Natural killer cell treated with Interleukin-12 subunit alpha and Interleukin-12 subunit beta and Interleukin-15 and Interleukin-18, amount 100 ng/mL, for 72 hours (primary cell): ENCODE measurements at regions not wholly inside any gene's neighbourhood (a gene's known extent, or its start where the extent isn't known, plus 50 kb on each side); places are given as distances from the start of the nearest gene placed in this dataset.

Experiments
- ATAC-seq, 2 donors: fragments of 150-1000 bp; cut with Tn5 transposase in 1 of 2; sonication (Bioruptor Pico), chemical (Tn5 transposase) in 1 of 2; 2 replicates each; pipeline ENCODE4 v1.10.0; 2021
- DNase-seq: peaks from one replicate; pipeline ENCODE4 v3.0.0; 2022; ENCODE audit warnings: low spot score
- H3K27ac Mint-ChIP-seq, 2 donors: 1 replicate in 1 of 2; 2 replicates in 1 of 2; pipeline ENCODE4 v1.8.0; 2022; ENCODE audit warnings: mixed read lengths in 2 of 2, mild to moderate bottlenecking in 1 of 2, moderate library complexity in 1 of 2
- H3K27me3 Mint-ChIP-seq, 2 donors: 1 replicate in 1 of 2; 2 replicates in 1 of 2; pipeline ENCODE4 v1.8.0; 2022; ENCODE audit warnings: mixed read lengths in 2 of 2
- H3K36me3 Mint-ChIP-seq: one replicate; pipeline ENCODE4 v1.8.0; 2022; ENCODE audit warnings: mixed read lengths
- H3K4me1 Mint-ChIP-seq, 2 donors: 1 replicate in 1 of 2; 2 replicates in 1 of 2; pipeline ENCODE4 v1.8.0; 2022; ENCODE audit warnings: low read depth in 2 of 2, mixed read lengths in 2 of 2, mild to moderate bottlenecking in 1 of 2
- H3K4me3 Mint-ChIP-seq: one replicate; pipeline ENCODE4 v1.8.0; 2022; ENCODE audit warnings: mixed read lengths
- H3K9me3 Mint-ChIP-seq: 2 replicates; pipeline ENCODE4 v1.8.0; 2022; ENCODE audit warnings: mixed read lengths

- no peaks in the 10 kb centered on the region for H3K36me3 Mint-ChIP-seq
These were observed 240.8 kb downstream of the DACT1 start for GRCh38 chr14:58878439-58879139.

DNA sequence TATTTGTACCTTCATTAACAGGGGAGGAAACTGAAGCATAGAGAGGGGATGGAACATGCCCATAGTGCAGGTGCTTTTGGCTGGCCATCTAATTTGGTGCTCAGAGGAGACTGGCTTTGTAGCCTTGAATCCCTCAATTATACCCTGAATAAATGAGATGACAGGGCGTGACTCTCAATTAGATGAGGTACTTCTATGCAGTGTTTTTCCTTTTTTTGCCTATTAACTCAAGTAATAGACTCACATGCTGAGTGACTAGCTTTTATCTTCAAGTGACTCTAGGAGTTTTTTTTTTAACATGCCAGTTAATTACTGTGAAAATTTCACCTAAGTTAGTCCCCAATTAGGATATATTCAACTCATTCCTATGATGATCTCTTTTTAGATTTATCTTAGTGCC is 243.7 kb downstream of the DACT1 start:
- no peaks in the 10 kb centered on the region for H3K4me1 Mint-ChIP-seq
- no peaks in the 10 kb centered on the region for H3K27me3 Mint-ChIP-seq
- ATAC-seq (no peak), DNase-seq (no peak)
- H3K9me3 Mint-ChIP-seq: peaks cover 10% of the 10 kb centered on the region
- H3K36me3 Mint-ChIP-seq: no peaks in the 10 kb centered on the region
- no peak overlapping the region for H3K4me3 Mint-ChIP-seq
- H3K27ac Mint-ChIP-seq: no peak overlapping the region

More at GRCh38 chr14:58878439-58879139, 240.8 kb downstream of the DACT1 start:
- no peaks in the 10 kb centered on the region for H3K4me1 Mint-ChIP-seq
- H3K27me3 Mint-ChIP-seq: no peaks in the 10 kb centered on the region
- ATAC-seq (no peak), DNase-seq (no peak)
- peaks cover 10% of the 10 kb centered on the region for H3K9me3 Mint-ChIP-seq
- H3K4me3 Mint-ChIP-seq: no peak overlapping the region
- no peak overlapping the region for H3K27ac Mint-ChIP-seq

- ATAC-seq: no peak
- Mint-ChIP-seq H3K36me3 (no peaks in the 10 kb centered on the region), H3K27ac (no peak overlapping the region), H3K9me3 (peaks cover 9% of the 10 kb centered on the region), H3K27me3 (no peaks in the 10 kb centered on the region), H3K4me1 (no peaks in the 10 kb centered on the region), H3K4me3 (no peak overlapping the region)
- DNase-seq: no peak
These were observed 244.8 kb downstream of the DACT1 start for GRCh38 chr14:58882577-58883018.

DNA sequence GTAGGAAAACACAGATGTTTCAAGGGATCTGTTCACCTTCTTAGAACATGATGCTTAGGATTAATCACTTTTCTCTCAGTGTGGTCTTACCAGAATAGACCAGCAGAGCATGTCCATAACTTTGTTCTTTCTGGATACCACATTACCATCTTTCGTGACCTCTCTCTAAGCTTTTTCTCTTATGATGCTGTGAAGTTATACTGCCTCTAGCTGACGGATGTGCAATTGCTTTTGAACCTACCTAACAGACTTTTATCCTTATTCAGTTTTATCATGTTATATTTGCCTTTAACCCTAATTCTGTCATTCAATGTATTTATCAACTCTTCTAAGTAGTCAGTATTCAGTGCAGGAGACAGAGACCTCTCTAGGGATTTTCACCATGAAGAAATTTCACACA is 246.7 kb downstream of the DACT1 start:
- H3K27ac Mint-ChIP-seq: no peak overlapping the region
- H3K27me3 Mint-ChIP-seq: no peaks in the 10 kb centered on the region
- DNase-seq (no peak), ATAC-seq (no peak)
- peaks cover 5% of the 10 kb centered on the region for H3K9me3 Mint-ChIP-seq
- no peaks in the 10 kb centered on the region for H3K36me3 Mint-ChIP-seq
- H3K4me3 Mint-ChIP-seq: no peak overlapping the region
- H3K4me1 Mint-ChIP-seq: no peaks in the 10 kb centered on the region

DNA sequence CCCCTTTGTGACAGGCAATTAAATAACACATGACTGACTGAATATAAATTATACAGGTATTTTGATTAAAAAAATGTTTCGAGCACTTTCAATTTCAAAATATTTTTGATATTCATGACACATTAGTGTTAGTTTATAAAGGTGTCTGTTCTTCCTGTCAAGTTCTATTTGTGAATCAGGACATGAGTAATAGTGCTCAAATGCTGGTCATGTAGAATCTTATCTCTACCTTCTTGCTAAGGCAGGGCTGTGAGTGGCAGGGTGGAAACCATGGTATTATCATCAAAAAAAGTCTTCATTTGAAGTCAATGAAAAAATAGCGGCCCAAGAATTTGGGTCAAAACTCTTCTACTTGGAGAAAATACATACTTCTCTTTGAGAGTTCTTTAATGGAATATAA is 250.2 kb downstream of the DACT1 start:
- no peak overlapping the region for H3K4me3 Mint-ChIP-seq
- no peaks in the 10 kb centered on the region for H3K36me3 Mint-ChIP-seq
- no peaks in the 10 kb centered on the region for H3K27me3 Mint-ChIP-seq
- no peaks in the 10 kb centered on the region for H3K4me1 Mint-ChIP-seq
- no peak for ATAC-seq
- no peak for DNase-seq
- no peak overlapping the region for H3K27ac Mint-ChIP-seq
- peaks cover 5% of the 10 kb centered on the region for H3K9me3 Mint-ChIP-seq

DNA sequence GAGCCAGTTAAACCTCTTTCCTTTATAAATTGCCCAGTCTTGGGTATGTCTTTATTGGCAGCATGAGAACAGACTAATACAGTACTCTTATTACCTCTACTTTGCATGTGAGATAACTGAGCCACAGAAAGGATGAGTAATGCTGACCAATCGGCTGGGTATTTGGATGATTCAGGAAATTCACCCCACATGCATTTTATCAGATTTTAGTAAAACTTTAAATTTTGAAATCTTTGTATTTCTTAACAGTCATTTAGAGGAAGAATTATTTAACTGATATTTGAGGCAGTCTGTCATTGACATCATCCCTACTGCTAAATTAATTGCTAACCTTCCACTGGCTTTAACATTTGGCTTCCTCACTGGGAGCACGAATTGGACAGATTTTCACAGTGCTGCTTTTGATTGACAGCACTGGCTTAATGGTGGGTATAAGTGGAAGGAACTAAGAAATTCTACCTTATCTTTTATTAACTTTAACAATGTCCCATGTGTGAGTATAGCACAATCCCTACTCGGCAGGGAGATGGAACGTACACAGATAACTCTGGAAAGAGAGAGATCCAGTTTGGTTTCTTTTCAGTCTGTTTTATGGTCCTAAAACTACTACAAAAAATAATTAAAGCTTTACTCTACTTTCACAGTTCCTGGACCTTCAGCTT is 261.0 kb downstream of the DACT1 start:
- ATAC-seq: no peak
- Mint-ChIP-seq H3K36me3 (no peaks in the 10 kb centered on the region), H3K27me3 (no peaks in the 10 kb centered on the region), H3K9me3 (no peaks in the 10 kb centered on the region), H3K4me3 (no peak overlapping the region), H3K4me1 (no peaks in the 10 kb centered on the region), H3K27ac (no peak overlapping the region)
- DNase-seq: no peak

GRCh38 chr14:58899317-58899713 is 261.6 kb downstream of the DACT1 start:
- Mint-ChIP-seq H3K36me3 (no peaks in the 10 kb centered on the region), H3K4me3 (no peak overlapping the region), H3K27me3 (no peaks in the 10 kb centered on the region), H3K27ac (no peak overlapping the region), H3K4me1 (no peaks in the 10 kb centered on the region), H3K9me3 (no peaks in the 10 kb centered on the region)
- DNase-seq (no peak), ATAC-seq (no peak)

DNA sequence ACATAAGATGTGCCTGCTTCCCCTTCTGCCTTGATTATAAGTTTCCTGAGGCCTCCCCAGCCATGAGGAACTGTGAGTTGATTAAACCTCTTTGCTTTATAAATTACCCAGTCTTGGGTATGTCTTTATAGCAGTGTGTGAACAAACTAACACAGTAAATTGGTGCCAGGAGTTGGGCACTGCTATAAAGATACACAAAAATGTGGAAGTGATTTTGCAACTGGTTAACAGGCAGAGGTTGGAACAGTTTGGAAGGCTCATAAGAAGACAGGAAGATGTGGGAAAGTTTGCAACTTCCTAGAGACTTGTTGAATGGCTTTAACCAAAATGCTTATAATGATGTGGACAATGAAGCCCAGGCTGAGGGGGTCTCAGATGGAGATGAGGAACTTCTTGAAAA is 264.1 kb downstream of the DACT1 start:
- H3K27ac Mint-ChIP-seq: no peak overlapping the region
- no peaks in the 10 kb centered on the region for H3K4me1 Mint-ChIP-seq
- no peaks in the 10 kb centered on the region for H3K36me3 Mint-ChIP-seq
- no peak overlapping the region for H3K4me3 Mint-ChIP-seq
- ATAC-seq (no peak), DNase-seq (no peak)
- peaks cover 0 to 7% of the 10 kb centered on the region in 2 donors for H3K27me3 Mint-ChIP-seq
- peaks cover 3% of the 10 kb centered on the region for H3K9me3 Mint-ChIP-seq

GRCh38 chr14:58904776-58905175 is 267.0 kb downstream of the DACT1 start:
- Mint-ChIP-seq H3K36me3 (no peaks in the 10 kb centered on the region), H3K9me3 (peaks cover 3% of the 10 kb centered on the region), H3K4me1 (no peaks in the 10 kb centered on the region), H3K4me3 (no peak overlapping the region), H3K27ac (no peak overlapping the region), H3K27me3 (peaks cover 0 to 7% of the 10 kb centered on the region in 2 donors)
- ATAC-seq (no peak), DNase-seq (no peak)

DNA sequence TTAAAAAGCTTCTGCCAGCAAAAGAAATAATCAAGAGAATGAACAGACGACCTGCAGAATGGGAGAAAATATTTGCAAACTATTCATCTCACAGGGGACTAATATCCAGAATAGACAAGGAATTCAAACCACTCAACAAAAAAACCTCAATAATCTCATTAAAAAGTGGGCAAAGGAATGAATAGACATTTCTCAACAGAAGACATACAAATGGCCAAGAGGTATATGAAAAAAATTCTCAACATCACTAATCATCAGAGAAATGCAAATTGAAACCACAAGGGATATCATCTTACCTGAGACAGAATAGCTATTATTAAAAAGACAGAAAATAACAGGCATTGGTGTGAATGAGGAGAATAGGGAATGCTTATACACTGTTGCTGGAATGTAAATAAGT is 270.0 kb downstream of the DACT1 start:
- ATAC-seq (no peak), DNase-seq (no peak)
- peaks cover 3% of the 10 kb centered on the region for H3K9me3 Mint-ChIP-seq

GRCh38 chr14:58912287-58912686 is 274.5 kb downstream of the DACT1 start:
- H3K4me1 Mint-ChIP-seq: no peaks in the 10 kb centered on the region
- no peaks in the 10 kb centered on the region for H3K27me3 Mint-ChIP-seq
- no peak overlapping the region for H3K4me3 Mint-ChIP-seq
- no peaks in the 10 kb centered on the region for H3K36me3 Mint-ChIP-seq
- DNase-seq (no peak), ATAC-seq (no peak)
- no peaks in the 10 kb centered on the region for H3K9me3 Mint-ChIP-seq
- H3K27ac Mint-ChIP-seq: no peak overlapping the region

More for the DNA sequence above, 270.0 kb downstream of the DACT1 start:
- no peaks in the 10 kb centered on the region for H3K4me1 Mint-ChIP-seq
- no peaks in the 10 kb centered on the region for H3K36me3 Mint-ChIP-seq
- no peak overlapping the region for H3K27ac Mint-ChIP-seq
- H3K27me3 Mint-ChIP-seq: peaks cover 0 to 7% of the 10 kb centered on the region in 2 donors
- no peak overlapping the region for H3K4me3 Mint-ChIP-seq

- no peak overlapping the region for H3K4me3 Mint-ChIP-seq
- H3K36me3 Mint-ChIP-seq: no peaks in the 10 kb centered on the region
- DNase-seq: no peak
- H3K9me3 Mint-ChIP-seq: no peaks in the 10 kb centered on the region
- no peaks in the 10 kb centered on the region for H3K27me3 Mint-ChIP-seq
- no peak overlapping the region for H3K27ac Mint-ChIP-seq
- ATAC-seq: no peak
- no peaks in the 10 kb centered on the region for H3K4me1 Mint-ChIP-seq
These were observed 275.2 kb downstream of the DACT1 start for GRCh38 chr14:58912799-58913432.

DNA sequence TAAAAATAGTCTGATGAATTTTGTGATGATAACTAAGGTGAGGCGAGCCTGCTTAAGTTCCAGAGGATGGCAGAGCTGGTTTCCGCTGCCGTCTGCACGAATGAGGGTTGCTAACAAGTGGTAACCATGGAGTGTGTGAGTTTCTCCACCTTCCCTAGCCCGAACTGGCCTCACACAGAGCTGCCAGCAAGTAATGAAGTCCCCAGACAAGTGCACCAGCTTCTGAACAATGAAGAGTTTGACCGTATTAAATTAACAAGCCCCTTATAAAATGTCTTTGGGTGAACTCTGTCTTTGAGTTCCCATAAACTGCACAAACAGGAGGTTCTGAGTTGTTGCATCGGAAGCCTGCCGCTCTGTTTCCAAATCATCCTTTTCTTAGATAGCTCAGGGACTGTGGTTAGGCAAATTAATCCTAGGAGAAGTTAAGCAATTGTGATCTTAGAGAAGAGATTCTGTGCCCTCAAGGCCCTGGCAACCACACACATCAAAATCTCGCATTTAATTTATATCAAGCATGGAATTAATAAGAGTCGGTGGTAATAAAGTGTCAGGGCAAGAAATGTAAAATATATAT is 274.1 kb upstream of the DAAM1 start:
- Mint-ChIP-seq H3K27ac (no peak overlapping the region), H3K36me3 (no peaks in the 10 kb centered on the region), H3K4me3 (no peak overlapping the region), H3K4me1 (no peaks in the 10 kb centered on the region), H3K9me3 (no peaks in the 10 kb centered on the region), H3K27me3 (no peaks in the 10 kb centered on the region)
- DNase-seq (no peak), ATAC-seq (no peak)

DNA sequence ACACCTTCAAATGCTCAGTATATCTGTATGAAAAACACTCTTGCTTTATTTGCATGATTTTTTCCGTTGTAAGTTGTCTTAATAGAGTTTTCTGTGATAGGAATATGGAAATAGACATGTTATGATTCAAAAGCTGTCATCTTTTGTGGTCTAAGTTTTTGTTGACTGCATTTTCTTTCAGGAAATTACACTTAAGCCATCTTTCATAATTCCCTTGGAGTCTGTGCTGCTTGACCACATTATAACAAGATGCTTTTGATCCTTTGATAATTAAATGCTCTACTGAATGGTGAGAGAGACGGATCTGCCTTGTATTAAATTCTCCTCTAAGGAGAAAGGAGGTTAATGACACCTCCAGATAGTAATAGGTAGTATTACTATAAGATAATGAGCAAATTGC is 272.8 kb upstream of the DAAM1 start:
- H3K27me3 Mint-ChIP-seq: no peaks in the 10 kb centered on the region
- H3K4me3 Mint-ChIP-seq: no peak overlapping the region
- no peaks in the 10 kb centered on the region for H3K9me3 Mint-ChIP-seq
- no peaks in the 10 kb centered on the region for H3K36me3 Mint-ChIP-seq
- H3K4me1 Mint-ChIP-seq: no peaks in the 10 kb centered on the region
- no peak for DNase-seq
- H3K27ac Mint-ChIP-seq: no peak overlapping the region
- no peak for ATAC-seq
